AG09319 (cell line): ENCODE measurements at regions not wholly inside any gene's neighbourhood (a gene's known extent, or its start where the extent isn't known, plus 50 kb on each side); places are given as distances from the start of the nearest gene placed in this dataset.

ENCODE experiments used
- DNase-seq: peaks from one replicate; pipeline ENCODE4 v3.0.0-alpha.2; 2010; ENCODE audit warnings: low read depth; ENCODE audit errors: extremely low read depth
- CTCF ChIP-seq: IDR thresholded peaks from 2 replicates; pipeline ENCODE4 v1.5.1; 2011; ENCODE audit warnings: low read depth, mild to moderate bottlenecking, inconsistent platforms, low read length, moderate library complexity

DNA sequence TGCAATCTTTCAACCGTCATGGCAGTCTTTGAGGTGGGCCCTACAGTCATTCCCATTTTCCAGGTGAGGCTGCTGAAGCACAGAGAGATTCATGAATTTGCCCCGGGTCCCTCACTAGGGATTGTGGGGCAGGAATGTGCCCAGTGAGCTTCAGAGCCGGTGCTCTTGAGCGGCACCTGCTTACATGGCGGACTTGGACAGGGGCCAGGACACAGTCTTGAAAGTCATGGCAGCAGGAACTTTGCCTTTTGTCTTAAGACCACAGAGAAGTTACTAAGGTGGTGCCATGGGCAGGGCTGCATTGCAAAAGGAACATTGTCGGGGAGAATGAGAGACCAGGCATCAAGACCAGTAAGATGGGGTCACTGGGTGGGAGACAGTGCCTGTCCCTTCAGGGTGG is 363.4 kb downstream of the FOXL1 start:
- TF ChIP-seq CTCF = no peak
- no peak for DNase-seq

- TF ChIP-seq CTCF = no peak
- DNase-seq = peak; percentile 62
Measured at GRCh38 chr16:86942151-86943051, 364.1 kb downstream of the FOXL1 start.

DNA sequence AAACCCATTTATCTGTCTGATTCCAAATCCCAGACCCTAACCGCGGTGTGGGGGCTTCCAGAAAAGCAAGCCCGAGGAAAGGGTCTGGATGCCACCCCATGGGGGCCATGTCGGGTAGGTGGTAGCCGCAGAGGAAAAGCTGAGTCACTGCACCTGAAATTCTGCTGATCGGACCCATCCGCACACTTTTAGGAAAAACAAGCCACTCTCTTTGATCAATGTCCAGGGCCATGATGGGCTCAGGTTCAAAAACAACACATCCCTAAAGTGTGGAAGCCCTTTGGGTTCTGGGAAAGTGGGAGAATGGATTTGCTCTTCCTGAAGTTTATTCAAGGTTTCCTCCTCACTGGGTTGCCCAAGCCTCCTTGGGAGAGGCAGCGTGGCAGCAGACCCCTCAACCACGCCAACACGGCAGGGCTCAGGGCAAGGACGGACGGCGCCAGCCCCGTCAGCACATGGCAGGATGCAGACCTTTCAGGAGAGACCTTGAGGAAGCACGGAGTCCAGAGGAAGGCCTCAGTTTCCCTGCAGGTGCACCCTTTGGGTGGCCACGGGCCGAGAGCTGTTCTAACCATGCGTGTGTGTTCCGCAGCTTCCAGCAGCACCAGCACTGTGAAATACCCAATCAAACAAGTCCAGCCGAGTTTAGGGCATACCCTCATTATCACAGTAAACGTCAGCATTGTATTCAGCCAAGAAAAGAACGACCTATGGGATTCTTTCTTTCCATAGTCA is 367.0 kb downstream of the FOXL1 start:
- no peak for DNase-seq
- no peak for TF ChIP-seq CTCF

DNA sequence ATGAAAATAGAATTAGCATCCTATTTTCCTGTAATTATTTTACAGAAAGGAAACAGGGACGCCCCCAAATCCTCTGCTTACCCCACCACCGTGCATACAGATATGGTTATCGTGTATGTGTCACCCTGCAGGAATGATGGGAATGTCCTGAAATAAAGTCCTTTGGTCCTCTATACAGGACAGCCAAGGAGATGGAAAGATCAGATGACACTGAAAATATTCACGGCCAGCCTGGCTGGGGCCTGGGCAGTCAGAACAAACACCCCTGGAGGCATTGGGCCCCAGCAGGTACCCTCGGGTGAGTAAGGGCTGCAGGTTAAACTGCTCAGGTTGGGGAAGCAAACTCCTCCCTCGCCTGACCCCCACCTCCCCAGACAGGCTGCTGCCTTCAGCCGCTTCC is 368.0 kb downstream of the FOXL1 start:
- no peak for DNase-seq

GRCh38 chr16:86946981-86947380 is 368.6 kb downstream of the FOXL1 start:
- DNase-seq = no peak

More for the DNA sequence above, 368.0 kb downstream of the FOXL1 start:
- no peak for TF ChIP-seq CTCF

GRCh38 chr16:86948046-86948445 is 369.1 kb downstream of the C16orf95 start:
- TF ChIP-seq CTCF = no peak
- no peak for DNase-seq

More at GRCh38 chr16:86946981-86947380, 368.6 kb downstream of the FOXL1 start:
- no peak for TF ChIP-seq CTCF

DNA sequence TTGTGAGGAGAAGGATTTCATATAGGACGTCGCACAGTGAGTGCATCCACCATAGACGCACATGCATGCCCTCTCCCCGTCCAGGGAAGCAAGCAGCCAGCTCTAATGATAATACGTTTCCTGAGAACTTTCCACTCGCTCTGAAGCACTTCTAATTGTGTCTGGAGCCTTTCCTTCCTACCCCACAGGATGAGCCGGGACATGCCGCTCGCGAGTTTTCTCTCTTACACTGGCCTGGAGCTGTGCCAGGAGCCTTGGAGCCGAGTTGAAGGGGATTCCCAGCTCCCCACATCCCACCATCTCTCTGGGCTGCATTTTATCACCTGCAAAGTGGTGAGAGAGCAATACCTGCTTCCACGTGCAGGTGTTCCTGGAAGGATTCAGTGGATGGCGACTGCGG is 368.1 kb downstream of the C16orf95 start:
- no peak for DNase-seq
- no peak for TF ChIP-seq CTCF
